Dermis blood vessel endothelial cell (primary cell): ENCODE measurements at regions not wholly inside any gene's neighbourhood (a gene's known extent, or its start where the extent isn't known, plus 50 kb on each side); places are given as distances from the start of the nearest gene placed in this dataset.

Source experiments
- DNase-seq: peaks from one replicate; pipeline ENCODE4 v3.0.0; 2010

- DNase-seq: no peak
Observed at GRCh38 chr9:12441506-12441905, 251.7 kb upstream of the TYRP1 start.

DNA sequence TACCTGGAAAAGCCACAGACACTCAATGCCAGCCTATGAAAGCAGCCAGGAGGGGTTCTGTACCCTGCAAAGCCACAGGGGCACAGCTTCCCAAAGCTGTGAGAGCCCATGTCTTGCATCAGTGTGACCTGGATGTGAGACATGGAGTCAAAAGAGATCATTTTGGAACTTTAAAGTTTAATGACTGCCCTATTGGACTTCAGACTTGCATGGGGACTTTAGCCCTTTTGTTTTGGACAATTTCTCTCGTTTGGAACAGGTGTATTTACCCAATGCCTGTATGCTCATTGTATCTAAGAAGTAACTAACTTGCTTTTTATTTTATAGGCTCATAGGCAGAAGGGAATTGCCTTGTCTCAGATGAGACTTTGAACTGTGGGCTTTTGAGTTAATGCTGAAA is 244.9 kb upstream of the TYRP1 start:
- DNase-seq: no peak

- no peak for DNase-seq
Observed at GRCh38 chr9:12457237-12457636, 235.9 kb upstream of the TYRP1 start.

DNA sequence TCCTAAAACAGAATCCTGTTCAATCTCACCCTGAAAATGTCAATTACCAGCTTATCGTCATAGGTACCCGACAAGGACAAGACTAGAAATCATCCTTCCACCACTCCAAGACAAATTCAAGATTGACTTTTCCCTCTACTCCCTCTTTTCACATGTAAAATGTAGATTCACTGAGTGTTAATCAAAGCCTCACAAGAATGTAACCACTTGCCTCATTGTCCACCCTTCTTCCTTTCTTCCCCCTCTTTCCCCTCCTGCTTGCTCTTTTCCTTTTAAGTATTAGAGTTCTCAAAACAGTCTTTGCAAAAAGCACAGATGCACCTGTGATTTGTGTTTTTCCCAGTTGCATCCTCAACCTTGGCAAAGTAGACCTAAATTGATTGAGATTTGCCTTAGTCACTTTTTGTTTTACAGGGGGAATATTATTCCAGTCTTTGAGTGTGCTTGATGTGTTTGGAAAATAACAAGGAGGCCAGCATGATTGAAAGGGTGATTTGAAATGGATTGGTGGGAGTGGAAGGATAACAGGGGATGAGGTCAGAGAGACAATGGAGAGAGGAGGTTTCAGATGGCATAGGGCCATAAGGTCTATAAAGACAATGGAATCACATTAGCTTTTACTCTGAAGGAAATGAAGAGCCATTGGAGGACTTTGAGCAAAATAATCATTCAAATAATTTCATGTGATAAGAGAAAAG is 231.3 kb upstream of the TYRP1 start:
- no peak for DNase-seq

- no peak for DNase-seq
Observed at GRCh38 chr9:12462861-12463260, 230.3 kb upstream of the TYRP1 start.

- DNase-seq: no peak
Observed at GRCh38 chr9:12463641-12464040, 229.5 kb upstream of the TYRP1 start.

DNA sequence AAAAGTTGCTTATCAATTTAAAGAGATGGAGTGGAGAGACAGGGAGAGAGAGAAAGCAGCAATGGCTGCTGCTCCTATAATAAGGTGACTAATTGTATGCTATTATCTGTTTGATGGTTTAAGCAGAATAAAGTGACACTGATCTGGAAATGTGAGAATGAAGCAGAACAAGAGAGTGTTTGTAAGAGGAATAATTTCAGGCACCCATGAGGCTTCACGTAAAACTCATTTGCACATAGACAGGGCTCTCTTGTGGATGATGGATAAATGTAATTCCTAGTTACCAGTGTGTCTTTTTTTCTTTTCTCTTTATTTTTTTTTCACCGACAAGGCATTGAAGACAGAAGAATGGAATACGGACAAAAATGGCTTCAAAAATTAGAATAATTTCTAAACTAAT is 228.8 kb upstream of the TYRP1 start:
- no peak for DNase-seq

DNA sequence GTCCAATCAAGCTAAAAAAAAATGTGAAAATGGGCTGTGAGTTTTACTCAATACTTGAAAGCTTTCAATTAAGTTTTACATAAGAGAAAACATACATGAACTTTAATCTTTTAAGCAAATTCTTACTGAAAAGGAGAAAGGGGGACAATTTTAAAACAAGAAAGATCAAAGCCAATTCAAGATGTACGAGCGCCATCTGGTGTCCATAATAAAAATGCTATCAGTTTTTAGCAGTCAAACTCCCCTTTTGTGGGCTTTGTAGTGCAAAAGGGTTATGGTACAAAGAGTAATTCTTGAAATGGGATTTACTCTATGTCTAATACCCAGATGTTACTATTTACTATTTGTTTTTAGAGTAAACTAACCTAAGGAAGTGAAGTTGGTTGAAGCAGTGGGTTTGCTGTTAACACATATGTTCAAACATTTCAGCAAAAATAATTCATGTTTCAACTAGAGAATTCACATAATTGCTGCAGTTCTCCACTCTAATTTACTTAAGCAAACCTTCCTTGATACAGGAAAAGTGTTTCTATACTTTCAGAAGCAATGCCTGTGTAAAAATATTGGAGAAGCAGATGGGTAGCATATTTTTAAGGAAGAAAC is 228.2 kb upstream of the TYRP1 start:
- peak; percentile 35 for DNase-seq

DNA sequence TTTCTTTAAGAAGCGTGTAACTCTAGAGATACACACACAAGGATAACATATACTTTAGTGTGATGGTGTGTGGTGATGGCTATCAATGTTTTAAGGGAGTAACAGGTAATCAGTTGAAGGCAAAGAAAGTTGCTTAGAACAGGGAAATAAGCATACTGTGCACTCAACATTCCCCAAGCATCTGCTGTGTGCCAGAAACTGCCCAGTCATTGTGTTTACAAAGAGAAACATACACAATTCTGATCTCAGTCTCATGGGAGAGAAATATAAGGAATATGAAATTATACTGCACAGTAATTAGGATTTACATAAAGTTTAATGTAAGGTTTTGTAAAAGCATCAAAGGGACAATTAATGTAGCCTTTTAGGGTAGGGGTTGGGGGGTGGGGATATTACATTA is 224.1 kb upstream of the TYRP1 start:
- DNase-seq: no peak

GRCh38 chr9:12494411-12494810 is 198.8 kb upstream of the TYRP1 start:
- DNase-seq: no peak

GRCh38 chr9:12497790-12498189 is 195.4 kb upstream of the TYRP1 start:
- no peak for DNase-seq

DNA sequence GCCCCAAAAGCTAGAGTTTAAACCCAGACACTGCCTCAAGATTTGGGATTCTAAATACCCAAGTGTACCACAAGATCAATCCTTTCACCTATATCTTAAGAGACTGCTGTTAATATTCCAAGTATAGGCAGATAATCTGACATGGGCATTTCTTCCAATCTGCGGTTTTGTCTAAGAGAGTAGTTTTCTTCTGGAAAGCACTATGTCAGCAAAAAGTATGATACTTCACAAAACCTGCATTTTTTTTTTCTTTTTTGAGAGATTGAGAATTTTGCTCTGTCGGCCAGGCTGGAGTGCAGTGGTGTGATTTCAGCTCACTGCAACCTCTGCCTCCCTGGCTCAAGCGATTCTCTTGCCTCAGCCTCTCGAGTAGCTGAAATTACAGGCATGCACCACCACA is 190.7 kb upstream of the TYRP1 start:
- no peak for DNase-seq

- DNase-seq: no peak
Observed at GRCh38 chr9:12503606-12504122, 189.5 kb upstream of the TYRP1 start.

GRCh38 chr9:12510551-12510950 is 182.6 kb upstream of the TYRP1 start:
- DNase-seq: no peak

- no peak for DNase-seq
Observed at GRCh38 chr9:12511726-12512125, 181.5 kb upstream of the TYRP1 start.

DNA sequence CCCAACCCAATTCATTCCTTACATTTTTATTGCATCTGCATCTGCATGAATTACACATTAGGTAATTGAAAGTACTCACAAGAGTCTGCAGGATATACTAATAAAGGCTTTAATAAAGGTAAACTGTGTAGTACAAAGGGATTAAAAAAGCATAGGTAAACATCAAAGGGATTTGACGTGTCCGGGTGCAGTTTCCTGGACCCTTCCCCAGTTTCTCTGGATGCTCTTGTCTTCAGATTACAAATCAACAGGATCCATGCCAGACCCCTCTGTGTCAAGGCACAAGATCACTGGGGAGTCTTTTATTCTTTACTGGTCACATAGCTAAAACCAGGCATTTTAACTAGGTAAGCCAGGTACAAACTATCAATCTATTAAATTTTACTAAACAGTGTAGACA is 177.2 kb upstream of the TYRP1 start:
- DNase-seq: no peak

DNA sequence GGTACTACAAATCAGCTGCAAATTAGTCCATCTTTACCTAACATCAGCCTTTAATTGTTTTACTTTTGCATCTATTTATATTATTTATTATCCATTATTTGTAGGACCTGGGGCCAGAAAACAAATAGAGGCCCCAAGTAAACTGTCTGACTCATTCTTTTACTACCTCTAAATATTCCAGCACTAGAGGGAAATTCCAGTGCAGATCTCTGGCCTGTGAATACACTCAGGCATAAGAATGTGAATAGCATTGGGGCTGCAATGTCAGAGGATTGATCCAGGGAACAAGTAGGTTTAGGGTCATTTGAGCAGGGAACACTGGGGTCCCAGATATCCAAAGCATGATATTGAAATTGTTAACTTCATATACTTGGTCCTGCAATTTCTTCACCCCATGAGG is 176.6 kb upstream of the TYRP1 start:
- DNase-seq: no peak

GRCh38 chr9:12538842-12539579 is 154.2 kb upstream of the TYRP1 start:
- no peak for DNase-seq

- no peak for DNase-seq
Observed at GRCh38 chr9:12539580-12539975, 153.6 kb upstream of the TYRP1 start.

DNA sequence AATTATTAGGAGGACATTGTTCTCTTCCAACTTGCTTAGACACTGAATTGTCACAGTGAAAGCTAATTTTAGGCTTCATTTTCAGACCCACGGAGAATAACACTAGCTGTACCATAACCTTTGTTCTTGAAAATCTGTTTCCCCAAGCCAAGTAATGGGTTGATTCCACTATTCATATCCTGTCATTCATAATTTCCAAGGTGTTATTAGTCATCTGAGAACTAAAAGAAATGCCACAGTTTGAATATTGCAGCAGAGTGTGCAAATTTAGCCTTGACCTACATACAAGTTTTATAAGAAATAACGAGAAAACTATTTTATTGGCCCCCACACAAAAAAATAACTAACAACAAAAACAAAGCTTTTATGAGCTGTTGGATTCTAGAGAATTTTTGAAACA is 148.5 kb upstream of the TYRP1 start:
- DNase-seq: peak; percentile 17

- peak; percentile 16 for DNase-seq
Observed at GRCh38 chr9:12554636-12555035, 138.5 kb upstream of the TYRP1 start.

- DNase-seq: no peak
Observed at GRCh38 chr9:12566404-12567090, 126.6 kb upstream of the TYRP1 start.
